Colonic mucosa (tissue), 4 donors: ENCODE measurements at regions not wholly inside any gene's neighbourhood (a gene's known extent, or its start where the extent isn't known, plus 50 kb on each side); places are given as distances from the start of the nearest gene placed in this dataset.

ENCODE experiments used
- DNase-seq: peaks from one replicate; pipeline ENCODE4 v3.0.0-alpha.2; 2020
- H3K27ac ChIP-seq: fragments of 200-600 bp; one replicate; pipeline ENCODE4 v1.8.0; 2021
- H3K27me3 ChIP-seq: fragments of 200-600 bp; one replicate; pipeline ENCODE4 v1.8.0; 2021
- H3K36me3 ChIP-seq: fragments of 200-600 bp; one replicate; pipeline ENCODE4 v1.8.0; 2021
- H3K4me1 ChIP-seq: fragments of 200-600 bp; one replicate; pipeline ENCODE4 v1.8.0; 2021; ENCODE audit warnings: mild to moderate bottlenecking
- H3K4me3 ChIP-seq: fragments of 200-600 bp; one replicate; pipeline ENCODE4 v1.8.0; 2021
- H3K9ac ChIP-seq, 2 donors: one replicate each; pipeline ENCODE4 v1.7.0; 2013; ENCODE audit warnings: control low read depth in 2 of 2, low read depth in 2 of 2, low read length in 2 of 2
- H3K9me3 ChIP-seq: fragments of 200-600 bp; one replicate; pipeline ENCODE4 v1.8.0; 2021
- CTCF ChIP-seq: fragments of 200-600 bp; IDR thresholded peaks from one replicate; pipeline ENCODE4 v1.8.0; 2022; ENCODE audit warnings: antibody characterized with exemption, mild to moderate bottlenecking
- intact Hi-C: fragments of 100-400 bp; cut with DNase I; formaldehyde crosslinking; loops from one replicate; pipeline ENCODE4 v1.14.1; 2022
- donor health status: healthy.
- donor health status: DM: no; HTN: no; CAD: no.
- donor health status: DM: no; HTN: no; CAD: no.

GRCh38 chr2:222039821-222040220, 259.0 kb downstream of the PAX3 start:
- Histone ChIP-seq H3K4me1 (no peaks in the 10 kb centered on the region), H3K4me3 (no peak overlapping the region), H3K27me3 (no peaks in the 10 kb centered on the region), H3K9me3 (no peaks in the 10 kb centered on the region), H3K36me3 (no peaks in the 10 kb centered on the region), H3K27ac (no peak overlapping the region), H3K9ac (no peak overlapping the region)
- no peak for DNase-seq
- no peak for TF ChIP-seq CTCF
- intact Hi-C loops, result no loop called here

GRCh38 chr2:222038067-222038802, 260.6 kb downstream of the PAX3 start:
- no peak for TF ChIP-seq CTCF
- H3K27ac ChIP-seq, result no peak overlapping the region
- H3K4me1 ChIP-seq, result no peaks in the 10 kb centered on the region
- no peaks in the 10 kb centered on the region for H3K9me3 ChIP-seq
- no peaks in the 10 kb centered on the region for H3K36me3 ChIP-seq
- no peaks in the 10 kb centered on the region for H3K27me3 ChIP-seq
- intact Hi-C loops, result no loop called here
- no peak for DNase-seq
- no peak overlapping the region for H3K4me3 ChIP-seq
- no peak overlapping the region for H3K9ac ChIP-seq

DNA sequence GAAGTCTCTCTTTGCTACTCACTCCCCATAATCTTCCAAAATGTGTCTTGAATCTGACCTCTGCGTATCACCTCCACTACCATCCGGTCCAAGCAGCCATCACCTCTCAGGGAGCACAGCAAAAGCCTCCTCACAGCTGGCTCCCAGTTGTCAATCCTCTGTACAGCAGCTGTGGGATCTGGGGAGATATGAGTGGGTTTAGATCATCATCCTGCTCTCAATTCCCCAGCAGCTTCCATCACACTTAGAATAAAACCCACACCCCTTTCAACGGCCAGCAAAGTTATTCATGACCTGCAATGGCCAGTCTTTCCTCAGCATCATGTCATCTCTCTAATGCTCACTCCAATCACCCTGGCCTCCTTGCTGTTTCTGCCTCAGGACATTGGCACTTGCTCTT, 261.6 kb downstream of the PAX3 start:
- Histone ChIP-seq H3K4me1 (no peaks in the 10 kb centered on the region), H3K27ac (no peak overlapping the region), H3K9me3 (no peaks in the 10 kb centered on the region), H3K27me3 (no peaks in the 10 kb centered on the region), H3K4me3 (no peak overlapping the region), H3K9ac (no peak overlapping the region), H3K36me3 (no peaks in the 10 kb centered on the region)
- no peak for TF ChIP-seq CTCF
- intact Hi-C loops, result no loop called here
- no peak for DNase-seq

- no peaks in the 10 kb centered on the region for H3K9me3 ChIP-seq
- peak; percentile 26 for DNase-seq
- no peak overlapping the region for H3K9ac ChIP-seq
- no peaks in the 10 kb centered on the region for H3K4me1 ChIP-seq
- no peaks in the 10 kb centered on the region for H3K36me3 ChIP-seq
- no peaks in the 10 kb centered on the region for H3K27me3 ChIP-seq
- H3K4me3 ChIP-seq, result no peak overlapping the region
- H3K27ac ChIP-seq, result no peak overlapping the region
- intact Hi-C loops, result no loop called here
- no peak for TF ChIP-seq CTCF
Measured at GRCh38 chr2:222034058-222034457, 264.7 kb downstream of the PAX3 start.

DNA sequence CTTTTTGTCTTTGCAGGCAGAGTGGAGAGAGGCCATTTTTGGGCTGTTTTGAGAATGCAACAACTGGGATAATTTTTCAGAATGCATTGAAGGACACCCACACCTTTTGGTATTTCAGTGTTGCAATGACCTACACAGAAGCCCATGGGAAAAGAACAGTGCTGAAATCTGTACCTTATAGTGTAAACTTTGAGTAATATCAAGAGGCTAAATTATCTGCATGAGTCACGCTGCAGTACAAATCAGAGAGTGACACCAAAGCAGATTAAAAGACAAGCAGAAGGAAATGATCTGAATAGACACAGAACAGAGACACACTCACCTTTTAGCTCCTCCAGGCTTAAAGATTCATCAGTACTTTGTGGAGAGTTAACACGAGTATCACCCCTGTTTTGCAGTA, 265.3 kb downstream of the PAX3 start:
- no peak for DNase-seq
- H3K4me1 ChIP-seq, result no peaks in the 10 kb centered on the region
- no peak for TF ChIP-seq CTCF
- no peaks in the 10 kb centered on the region for H3K9me3 ChIP-seq
- H3K27me3 ChIP-seq, result no peaks in the 10 kb centered on the region
- intact Hi-C loops, result no loop called here
- no peak overlapping the region for H3K4me3 ChIP-seq
- no peak overlapping the region for H3K27ac ChIP-seq
- H3K9ac ChIP-seq, result no peak overlapping the region
- H3K36me3 ChIP-seq, result no peaks in the 10 kb centered on the region
